SKM-1 treated with dmso at 0.1 percent for 144 hours (cell line): ENCODE measurements at regions not wholly inside any gene's neighbourhood (a gene's known extent, or its start where the extent isn't known, plus 50 kb on each side); places are given as distances from the start of the nearest gene placed in this dataset.

ENCODE experiments used
- DNase-seq: peaks from one replicate; lab custom pipeline; 2025; ENCODE audit not compliant: unreplicated experiment; lab: John Stamatoyannopoulos, UW

DNA sequence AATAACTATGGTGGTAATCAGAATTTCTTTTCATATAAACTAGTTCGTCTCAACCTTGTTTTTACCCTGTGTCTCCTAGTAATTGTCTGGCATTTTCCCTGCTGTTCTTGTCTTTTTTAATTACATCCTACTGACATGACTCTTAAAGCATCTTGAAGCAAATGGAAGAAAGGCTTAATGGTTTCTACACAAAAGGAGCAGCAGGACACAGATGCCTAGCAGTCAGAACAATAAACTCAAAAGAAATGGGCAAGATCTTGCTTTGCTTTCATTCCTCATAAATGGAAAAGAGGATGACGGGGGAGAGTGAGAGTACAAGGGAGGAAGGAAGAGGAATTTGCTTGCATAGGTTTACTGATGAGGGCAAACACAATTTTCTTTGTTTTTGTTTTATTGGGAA lies 293.2 kb upstream of the EMCN start:
- DNase-seq, result no peak

DNA sequence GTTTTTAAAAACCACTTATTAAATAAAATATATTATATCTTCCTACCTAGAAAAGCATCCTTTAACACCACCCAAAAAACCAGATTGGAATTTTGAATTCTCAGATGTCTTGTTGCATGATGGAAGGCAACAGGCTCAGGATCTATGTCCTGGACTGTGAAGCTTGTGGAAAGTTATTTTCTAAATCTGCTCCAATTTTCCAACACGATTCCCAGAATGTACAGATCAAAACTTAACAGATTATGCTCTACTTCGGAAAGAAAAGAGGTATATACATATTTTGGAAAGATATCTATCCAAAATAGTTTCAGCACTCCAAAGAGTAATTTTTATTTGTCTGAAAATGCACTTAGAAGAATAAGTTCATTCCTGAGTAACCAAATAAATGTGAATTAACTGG lies 291.7 kb upstream of the EMCN start:
- no peak for DNase-seq

DNA sequence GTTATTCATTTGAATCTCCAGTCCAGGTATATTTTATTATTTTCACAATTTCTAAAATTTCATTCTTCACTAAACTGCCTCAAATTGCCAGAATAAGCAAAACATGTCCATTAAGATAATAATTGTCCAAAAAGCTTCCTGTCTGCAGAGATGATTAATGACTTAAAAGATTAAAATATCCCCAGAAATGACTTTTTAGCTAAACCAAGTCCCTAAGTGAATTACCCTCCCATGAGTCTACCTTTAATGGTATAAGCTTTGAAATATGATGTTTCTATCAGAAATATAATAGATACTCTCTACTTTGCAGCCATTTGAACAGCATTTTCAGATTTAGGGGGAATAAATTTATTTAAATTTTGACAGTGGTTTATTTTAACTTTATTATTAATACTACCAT lies 289.2 kb upstream of the EMCN start:
- no peak for DNase-seq

DNA sequence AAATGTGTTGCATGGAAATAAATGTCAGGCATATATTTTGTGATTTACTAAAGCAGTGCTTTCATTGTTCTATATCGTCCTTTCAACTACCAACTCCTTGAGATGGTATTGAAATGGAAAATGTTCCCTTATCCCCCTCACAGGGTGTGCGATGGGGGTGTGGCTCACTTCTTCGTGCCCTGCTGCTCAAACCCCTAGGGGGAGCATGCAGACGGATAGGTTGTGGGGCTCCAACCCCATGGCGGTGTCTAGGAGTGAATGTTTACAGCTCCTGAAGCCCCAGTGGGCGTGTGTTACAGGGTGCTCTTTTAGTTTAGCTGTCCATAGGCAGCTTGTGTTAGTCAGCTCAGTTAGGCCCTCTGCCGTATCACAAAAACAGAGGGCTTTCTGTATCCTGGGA lies 287.7 kb upstream of the EMCN start:
- no peak for DNase-seq

DNA sequence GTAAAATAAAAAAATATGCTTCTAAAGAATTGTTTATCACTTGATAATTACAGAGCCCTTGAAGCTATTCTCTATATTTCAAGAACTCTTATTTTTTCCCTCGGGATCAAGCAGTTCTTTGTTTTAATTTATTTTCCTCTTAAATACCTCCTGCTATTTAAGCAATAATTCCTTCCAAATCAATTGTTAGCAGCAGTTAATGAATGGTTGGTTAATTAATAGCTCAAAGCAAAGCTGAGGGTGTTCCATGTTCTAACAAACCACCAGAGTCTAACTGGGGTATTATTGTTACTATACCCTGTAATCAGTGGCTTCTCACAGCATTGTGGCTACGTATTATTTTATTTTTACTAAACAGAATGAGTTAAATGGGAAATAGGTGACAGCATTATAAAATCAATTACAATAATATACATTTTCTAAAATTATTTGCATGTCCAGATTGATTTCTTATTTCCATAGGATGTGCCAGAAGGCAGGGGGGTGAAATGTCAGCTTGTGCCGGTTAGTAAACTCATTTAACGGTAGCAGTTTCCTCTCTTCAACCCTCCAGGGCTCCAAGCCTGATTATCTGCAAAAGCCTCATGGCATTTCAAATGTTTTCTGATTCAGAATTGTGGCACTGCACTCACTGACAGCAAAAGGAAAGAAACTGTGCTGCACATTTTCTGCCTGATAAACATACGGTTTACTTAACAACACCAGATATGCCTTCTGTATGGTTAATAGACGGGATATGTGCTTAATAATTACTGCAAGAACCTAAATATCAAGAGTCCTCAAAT lies 286.9 kb upstream of the EMCN start:
- no peak for DNase-seq

DNA sequence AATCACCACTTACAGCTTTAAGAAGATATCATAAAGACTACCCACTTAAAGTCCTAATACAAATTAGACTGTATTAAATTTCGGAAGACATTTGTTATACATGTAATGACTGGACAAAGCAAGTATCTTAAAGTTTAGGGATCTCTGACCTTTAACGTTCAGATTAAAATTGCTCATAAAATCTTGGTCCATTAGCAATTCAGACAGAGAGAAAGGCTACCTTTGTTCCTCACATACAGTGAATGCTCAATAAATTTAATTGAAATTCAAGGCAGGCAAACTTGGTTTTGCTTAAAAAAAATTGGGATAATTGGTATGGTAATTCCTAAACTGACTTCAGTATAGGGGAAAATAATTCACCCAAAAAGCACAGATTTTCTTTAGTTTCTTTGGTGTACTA lies 285.9 kb upstream of the EMCN start:
- no peak for DNase-seq

DNA sequence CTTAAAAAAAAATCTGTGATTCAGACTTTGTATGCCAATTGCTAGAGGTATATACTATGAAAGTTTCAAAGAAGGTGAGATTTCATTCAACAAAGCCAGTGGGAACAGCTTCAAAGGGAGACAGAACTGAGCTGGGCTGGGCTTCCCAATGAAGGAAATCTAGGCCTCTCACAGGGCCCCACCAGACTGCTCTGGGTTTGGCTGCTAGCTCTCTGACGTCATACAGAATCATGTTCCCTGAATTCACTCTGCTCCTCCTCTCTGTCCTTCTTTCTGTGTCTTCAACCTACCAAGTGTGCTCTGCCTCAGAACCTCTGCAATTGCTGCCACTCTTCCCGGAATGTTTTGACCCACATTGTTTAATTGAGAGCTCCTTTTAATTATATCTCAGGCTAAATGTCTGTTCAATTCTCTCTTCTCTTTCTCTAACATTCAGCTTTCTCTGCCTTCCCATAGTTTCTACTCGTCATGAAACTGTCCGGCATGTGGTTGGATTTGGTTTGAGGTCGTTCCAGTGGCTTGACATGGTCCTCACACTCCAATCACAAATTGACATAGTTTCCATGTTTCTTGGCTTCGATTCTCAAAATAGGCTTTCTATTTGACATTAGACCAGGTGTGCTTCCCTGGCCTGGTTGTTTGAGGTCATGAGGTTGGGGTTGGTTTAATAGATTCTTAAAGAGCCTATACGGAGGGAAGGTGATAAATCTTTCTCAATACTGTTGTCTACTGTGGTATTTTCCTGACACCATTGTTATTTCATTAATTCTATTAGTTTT lies 282.1 kb upstream of the EMCN start:
- no peak for DNase-seq

DNA sequence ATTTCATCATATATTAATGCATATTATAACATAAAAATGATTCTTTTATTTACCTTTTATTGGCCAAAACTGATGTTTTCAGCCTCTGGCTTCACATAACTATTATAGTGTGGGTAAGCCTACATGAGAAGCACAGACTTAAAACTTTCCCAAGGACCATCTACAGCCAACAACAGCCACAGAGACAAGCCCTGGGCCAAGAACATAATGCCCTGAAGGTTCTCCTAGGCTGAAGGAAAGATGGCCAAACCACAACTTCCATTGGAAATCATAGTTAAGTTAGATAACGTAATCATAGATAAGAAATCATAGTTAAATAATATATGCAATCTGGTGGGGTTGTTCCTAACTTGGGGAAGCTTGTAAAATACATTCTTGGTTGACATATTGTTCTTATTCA lies 280.0 kb upstream of the EMCN start:
- DNase-seq, result no peak

DNA sequence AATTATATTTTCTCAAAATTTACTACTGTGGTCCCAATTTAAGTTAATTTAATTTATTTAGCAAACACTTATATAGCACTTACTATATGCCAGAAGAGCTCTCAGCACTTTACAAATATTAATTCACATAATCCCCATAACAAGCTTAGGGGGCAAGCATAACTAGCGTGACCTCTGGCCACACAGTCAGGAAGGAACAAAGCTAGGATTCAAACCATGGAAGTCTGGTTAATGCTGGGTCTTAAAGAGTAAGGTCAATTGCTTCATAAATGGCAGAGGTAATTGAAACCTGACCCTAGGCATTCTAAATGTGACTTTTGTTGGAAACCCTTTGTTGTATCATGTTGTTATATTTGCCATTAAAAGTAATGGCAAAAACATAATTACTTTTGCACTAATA lies 279.5 kb upstream of the EMCN start:
- no peak for DNase-seq

DNA sequence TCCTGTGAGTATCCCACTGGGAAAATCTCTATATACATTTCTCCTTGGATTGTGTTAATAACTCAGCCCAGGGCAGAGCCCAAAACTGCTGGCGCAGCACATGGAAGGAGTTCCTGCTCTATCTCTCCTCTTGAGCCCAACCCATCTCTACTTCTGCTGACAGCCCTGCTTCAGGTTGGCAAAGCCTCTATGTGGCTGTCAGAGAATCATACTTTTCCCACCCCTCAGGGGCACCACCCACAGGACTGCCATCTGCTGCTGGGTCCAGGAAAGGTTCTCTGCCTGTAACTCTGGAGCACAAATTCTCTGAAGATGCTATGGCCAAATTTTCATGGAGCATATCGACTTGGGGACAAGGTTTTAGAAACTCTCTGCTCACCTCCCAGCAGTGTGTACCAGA lies 278.5 kb upstream of the EMCN start:
- no peak for DNase-seq

DNA sequence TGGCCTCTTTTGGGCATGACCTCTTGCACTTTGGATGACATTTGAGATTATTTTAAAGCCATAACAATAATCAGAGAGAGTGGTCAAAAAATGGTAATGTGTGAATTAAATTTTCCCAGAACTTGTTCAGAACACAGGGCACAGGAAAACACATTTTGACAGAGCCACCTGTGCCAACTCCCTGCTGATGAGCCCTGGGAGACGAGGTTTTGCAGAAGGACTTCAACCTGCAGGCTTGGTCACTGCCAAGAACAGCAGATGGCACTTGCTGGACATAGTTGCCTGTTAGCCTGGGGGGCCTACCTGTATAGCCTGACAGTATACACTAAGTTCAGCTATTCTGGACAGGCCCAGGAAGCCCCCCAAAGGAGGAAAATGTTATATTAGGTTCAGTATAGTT lies 277.8 kb upstream of the EMCN start:
- no peak for DNase-seq

DNA sequence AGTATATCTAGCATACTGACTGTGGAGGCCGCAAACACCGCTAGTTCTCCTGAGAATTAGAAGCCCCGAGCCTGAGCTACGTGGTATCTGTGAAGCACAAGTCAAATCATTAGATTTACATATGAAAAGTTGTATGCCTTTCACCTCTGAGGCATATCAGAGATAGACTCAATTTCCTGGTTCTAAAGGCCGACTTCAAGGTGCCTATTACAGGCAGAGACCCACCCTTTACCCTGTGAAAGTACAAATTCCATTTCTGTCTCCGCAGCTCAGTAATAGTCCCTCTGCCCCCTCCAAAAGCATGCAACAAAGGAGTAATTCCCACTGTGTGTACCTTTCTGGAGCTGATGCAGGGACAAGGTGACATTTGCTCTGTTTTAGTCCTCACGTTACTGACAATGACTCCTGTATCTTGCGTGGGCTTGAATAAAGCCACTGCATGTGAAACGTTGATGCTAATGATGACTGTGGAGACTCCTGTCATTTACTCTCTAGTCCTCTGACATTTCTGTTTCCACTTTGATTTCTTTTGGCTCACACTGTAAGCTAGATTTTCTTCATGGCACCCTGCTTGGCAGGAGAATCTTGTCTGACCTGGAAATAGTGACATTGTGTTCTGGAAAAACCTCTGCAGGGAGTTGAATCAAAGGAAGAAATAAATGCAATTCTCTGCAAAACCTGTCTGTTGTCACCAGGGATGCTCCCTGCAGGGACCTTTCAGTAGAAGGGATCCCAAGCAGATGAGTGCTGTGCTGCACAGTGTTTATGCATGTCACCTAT lies 273.2 kb upstream of the EMCN start:
- DNase-seq, result no peak

DNA sequence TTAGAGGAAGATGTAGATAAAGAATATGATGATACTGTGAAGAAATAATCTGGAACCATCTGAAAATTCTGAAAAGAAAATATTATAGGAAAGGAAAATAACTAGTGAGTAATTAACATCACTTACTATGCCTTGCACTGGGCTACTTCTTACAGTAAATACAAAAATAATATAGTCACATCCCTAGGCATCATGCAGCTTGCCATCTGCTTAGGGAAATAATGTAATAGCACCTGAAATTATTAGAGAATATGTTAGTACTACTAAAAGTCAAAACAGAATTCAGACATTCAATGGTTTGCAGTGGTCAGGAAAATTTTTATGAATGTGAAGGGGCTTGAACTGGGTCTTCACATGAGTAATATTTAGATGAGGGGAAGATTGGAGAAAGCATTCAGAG lies 272.2 kb upstream of the EMCN start:
- DNase-seq, result no peak

DNA sequence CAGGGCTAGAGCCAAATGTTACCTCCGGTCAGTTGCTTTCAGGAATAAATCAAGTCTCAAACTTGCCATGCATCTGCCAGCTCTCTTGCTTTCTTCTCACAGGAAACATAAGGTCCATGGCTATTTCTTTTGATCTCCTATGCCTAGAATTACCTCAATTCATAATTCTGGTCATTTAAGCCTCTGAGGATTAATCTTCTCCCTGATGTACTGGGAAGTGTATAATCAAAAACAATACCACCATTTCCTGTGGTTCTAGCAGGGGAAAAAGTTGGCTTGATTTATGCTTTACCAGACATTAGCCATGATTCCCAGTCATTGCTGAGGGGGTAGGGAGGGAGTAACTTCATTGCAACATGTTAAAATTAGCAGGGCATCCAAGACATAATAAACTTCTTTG lies 268.7 kb upstream of the EMCN start:
- DNase-seq, result no peak

DNA sequence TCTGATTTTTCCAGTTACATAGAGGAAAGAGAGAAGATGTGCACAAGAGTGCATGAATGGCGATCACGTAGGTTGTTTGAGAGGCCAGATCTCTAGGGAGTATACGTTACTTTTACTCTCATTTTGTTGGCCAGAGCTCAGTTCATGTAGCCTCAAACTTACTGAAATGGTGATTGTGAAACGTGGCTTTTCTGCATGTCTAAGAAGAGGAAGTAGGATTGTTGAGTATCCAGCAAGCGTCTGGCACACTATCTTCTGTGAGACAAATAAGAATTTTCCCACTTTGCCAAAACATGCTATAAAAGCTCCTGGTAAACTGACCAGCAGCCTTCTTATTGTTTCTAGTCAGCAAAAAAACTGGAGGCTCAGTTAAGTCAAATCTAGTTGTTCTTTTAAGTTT lies 264.5 kb upstream of the EMCN start:
- peak; percentile 86 for DNase-seq

DNA sequence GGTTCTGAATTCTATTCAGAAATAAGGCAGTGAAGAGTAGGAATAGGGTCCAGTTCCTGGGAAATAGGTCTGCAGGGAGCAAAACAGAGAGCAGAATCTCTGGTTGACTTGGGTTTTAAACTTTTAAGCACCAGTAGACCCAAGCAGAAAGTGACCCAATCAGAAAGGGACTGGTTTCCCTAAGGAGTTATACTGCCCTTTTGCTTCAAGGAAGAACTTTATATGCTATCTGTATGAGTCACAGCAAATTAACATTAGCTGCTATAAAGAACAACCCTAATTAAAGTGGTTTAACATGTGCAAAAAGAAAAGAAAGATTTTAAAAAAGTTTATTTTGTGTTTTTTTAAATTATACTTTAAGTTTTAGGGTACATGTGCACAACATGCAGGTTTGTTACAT lies 263.6 kb upstream of the EMCN start:
- no peak for DNase-seq

DNA sequence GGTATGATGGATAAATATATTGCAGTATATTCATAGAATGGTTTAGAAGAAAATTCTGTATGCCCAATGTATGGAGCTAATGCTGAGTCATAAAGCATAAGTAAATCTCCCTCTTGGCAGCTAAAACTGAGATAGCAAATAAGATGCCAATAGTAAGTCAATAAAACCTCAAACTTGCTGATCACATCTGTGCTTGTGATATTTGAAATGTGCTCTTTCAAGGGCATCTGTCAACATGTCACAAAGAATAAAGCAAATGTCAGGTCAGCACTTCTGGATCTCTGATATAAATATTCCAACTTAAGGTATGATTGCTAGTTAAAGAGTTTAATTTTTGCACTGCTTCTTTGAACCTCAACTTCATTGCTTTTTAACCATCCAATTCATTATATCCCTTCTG lies 262.3 kb upstream of the EMCN start:
- no peak for DNase-seq

DNA sequence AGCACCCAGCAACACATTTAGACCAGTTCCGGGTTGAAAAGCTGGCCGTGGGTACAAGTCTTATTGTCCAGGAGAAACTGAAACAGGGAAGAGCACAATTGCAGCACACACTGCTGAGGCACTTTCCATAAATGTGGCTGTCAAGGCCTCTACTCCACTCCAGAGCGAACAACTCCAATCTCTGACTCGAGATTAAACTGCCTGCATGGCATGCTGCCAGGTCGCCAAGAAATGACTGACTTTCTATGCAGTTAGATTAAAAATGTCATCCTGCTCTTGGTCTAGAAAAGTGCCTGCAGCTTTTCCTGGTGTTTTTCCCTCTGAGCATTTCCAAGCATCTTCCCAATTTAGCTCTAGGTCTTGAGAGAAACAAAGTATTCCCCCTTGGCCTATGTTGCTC lies 260.6 kb upstream of the EMCN start:
- DNase-seq, result no peak

DNA sequence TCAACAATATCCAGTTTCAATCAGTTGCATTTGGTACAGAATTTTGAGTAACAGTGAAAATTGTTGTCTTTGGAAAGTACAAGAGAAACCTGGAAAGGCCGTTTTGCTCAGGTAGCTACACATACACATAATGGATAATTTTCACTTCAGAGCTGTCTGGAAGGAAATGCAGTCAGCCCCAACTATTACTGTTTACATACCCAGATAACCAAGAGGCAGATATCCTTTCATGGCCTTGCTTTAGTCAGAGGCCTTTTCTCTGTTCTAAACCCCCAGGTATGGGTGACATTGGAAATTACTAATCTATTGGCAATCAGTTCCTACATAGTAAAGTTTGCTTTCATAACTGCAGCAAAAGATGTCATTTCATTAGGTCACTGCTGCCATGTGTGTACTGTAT lies 244.9 kb upstream of the EMCN start:
- no peak for DNase-seq

DNA sequence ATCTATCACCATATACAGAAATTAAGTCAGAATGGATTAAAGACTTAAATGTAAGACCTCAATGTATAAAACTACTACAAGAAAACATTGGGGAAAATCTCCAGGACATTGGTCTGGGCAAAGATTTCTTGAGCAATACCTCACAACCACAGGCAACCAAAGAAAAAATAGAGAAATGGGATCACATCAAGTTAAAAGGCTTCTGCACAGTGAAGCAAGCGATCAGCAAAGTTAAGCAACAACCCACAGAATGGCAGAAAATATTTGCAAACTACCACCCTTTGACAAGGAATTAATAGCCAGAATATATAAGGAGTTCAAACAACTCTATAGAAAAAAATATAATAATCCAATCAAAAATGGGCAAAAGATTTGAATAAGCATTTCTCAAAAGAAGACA lies 236.9 kb upstream of the EMCN start:
- DNase-seq, result peak; percentile 85

DNA sequence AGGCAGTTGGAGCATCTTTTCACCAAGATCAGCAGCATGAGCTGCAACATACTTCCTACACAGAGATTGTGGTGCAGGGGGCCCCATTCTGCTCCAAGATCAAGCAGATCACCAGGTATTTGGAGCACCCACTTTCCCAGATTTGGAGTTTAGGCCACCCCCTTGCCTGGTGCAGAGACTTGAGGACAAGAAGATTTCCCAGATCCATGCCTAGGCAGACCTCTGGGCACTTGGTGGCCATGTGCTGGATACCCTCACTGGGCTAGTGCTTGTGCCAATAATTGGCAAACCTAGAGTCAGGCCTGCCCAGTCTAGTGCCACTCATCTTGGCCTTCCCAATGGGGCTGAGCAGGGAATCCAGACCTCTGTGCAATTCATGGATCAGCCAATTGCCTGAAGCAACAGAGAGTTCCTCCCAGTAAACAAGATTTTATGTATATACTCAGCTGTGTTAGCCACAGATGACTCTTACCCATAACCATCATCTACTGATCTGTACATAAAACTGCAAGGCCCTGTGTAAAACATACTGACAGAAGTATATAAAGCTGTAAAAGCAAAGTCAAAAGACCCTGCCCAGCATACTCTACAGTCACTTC lies 228.4 kb upstream of the EMCN start:
- no peak for DNase-seq

DNA sequence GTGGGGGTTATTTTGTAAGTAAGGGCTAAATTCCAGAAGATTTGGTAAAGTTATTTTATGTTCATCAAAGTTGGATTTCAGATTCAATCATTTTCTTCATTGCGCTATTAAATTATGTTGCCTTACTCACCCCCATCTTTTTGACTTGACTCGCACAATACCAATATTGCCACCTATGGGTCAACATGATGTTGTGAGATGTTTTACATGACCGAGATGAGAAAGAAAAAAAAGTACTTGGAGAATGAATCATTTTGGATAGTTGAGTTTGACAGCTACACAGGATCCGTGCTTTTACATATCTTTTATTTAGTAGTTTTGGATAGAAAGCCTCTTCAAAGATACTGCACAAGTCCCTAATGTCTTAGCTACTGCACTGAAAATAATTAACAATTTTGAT lies 224.2 kb upstream of the EMCN start:
- DNase-seq, result no peak
